ENCODE measurements at regions not wholly inside any gene's neighbourhood (a gene's known extent, or its start where the extent isn't known, plus 50 kb on each side); places are given as distances from the start of the nearest gene placed in this dataset.

DNA sequence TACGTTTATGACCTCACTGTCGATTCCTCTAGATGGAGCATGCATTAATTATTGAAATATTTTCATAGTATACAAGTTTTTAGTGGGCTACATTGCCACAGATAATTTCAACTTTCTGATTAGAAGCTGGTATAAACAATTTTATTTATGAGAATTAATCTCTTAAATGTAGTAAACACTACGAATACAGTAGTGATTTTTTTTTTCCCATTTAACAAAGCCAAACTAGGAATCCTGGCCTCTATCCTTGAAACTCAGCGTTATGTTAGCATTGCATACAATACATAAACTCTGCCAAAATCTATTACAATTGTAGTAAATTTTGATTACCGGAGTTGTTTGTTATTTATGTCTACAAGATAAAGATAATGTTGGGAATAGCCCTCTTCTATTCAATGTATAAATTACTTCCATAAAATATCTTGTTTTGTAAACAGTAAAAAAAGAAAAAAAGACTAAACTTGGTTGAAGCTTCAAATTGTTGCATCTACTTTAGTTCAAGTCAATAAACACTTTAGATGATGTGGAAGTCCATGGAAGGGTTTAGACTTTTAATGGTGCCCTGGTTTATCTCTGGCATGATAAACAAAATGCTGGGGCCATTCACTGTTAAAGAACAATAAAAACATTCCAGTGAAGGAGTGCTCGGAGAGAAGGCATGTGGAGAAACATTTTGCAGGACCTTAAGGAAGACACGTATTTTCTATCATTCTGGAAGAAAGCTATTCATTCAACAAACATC is 77.3 kb upstream of the NR2F2 start:
- TF ChIP-seq, protein P1, sequence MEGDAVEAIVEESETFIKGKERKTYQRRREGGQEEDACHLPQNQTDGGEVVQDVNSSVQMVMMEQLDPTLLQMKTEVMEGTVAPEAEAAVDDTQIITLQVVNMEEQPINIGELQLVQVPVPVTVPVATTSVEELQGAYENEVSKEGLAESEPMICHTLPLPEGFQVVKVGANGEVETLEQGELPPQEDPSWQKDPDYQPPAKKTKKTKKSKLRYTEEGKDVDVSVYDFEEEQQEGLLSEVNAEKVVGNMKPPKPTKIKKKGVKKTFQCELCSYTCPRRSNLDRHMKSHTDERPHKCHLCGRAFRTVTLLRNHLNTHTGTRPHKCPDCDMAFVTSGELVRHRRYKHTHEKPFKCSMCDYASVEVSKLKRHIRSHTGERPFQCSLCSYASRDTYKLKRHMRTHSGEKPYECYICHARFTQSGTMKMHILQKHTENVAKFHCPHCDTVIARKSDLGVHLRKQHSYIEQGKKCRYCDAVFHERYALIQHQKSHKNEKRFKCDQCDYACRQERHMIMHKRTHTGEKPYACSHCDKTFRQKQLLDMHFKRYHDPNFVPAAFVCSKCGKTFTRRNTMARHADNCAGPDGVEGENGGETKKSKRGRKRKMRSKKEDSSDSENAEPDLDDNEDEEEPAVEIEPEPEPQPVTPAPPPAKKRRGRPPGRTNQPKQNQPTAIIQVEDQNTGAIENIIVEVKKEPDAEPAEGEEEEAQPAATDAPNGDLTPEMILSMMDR (IDR thresholded peaks at IDR 0.05; ENCODE audit: low read depth, low read length, poor library complexity, severe bottlenecking) = no peak
- no peak for TF ChIP-seq EZH2phosphoT487 (IDR thresholded peaks at IDR 0.05; ENCODE audit: borderline replicate concordance, low read length)

Measured in DOHH2 (cell line).